Gastrocnemius medialis (tissue), 4 donors: ENCODE measurements at regions not wholly inside any gene's neighbourhood (a gene's known extent, or its start where the extent isn't known, plus 50 kb on each side); places are given as distances from the start of the nearest gene placed in this dataset.

Experiments used
- ATAC-seq, 2 donors: fragments of 150-250 bp; one replicate each; pipeline ENCODE4 v1.9.1; 2016
- DNase-seq, 2 donors: peaks; one replicate each; pipeline ENCODE4 v3.0.0-alpha.2; 2019
- H3K27ac ChIP-seq, 4 donors: fragments of 200-600 bp; sonication (generic); 1 replicate in 1 of 4; 2 replicates in 3 of 4; pipeline ENCODE4 v1.5.1; 2016 to 2018; ENCODE audit warnings: mild to moderate bottlenecking in 2 of 4, moderate library complexity in 1 of 4
- H3K27me3 ChIP-seq, 3 donors: fragments of 200-600 bp; sonication (generic) in 2 of 3; 1 replicate in 1 of 3; 2 replicates in 2 of 3; pipeline versions ENCODE4 v1.5.1 to v1.6.0; 2016 to 2019; ENCODE audit warnings: mild to moderate bottlenecking in 1 of 3, moderate library complexity in 1 of 3
- H3K36me3 ChIP-seq, 2 donors: fragments of 200-600 bp; sonication (generic) in 1 of 2; one replicate each; pipeline ENCODE4 v1.5.1; 2017 to 2018
- H3K4me1 ChIP-seq, 2 donors: fragments of 200-600 bp; sonication (generic) in 1 of 2; one replicate each; pipeline ENCODE4 v1.5.1; 2016 to 2017; ENCODE audit warnings: mild to moderate bottlenecking in 2 of 2
- H3K4me3 ChIP-seq, 4 donors: fragments of 200-600 bp; sonication (generic) in 3 of 4; 1 replicate in 1 of 4; 2 replicates in 3 of 4; pipeline ENCODE4 v1.5.1; 2016 to 2019; ENCODE audit warnings: mild to moderate bottlenecking in 2 of 4
- H3K9me3 ChIP-seq, 3 donors: fragments of 200-600 bp; sonication (generic) in 2 of 3; 1 replicate in 1 of 3; 2 replicates in 2 of 3; pipeline ENCODE4 v1.5.1; 2016 to 2019
- POLR2A ChIP-seq, 2 donors: fragments of 450-650 bp; IDR thresholded peaks; one replicate each; pipeline ENCODE4 v1.6.1; 2017; ENCODE audit warnings: antibody characterized with exemption in 2 of 2, mild to moderate bottlenecking in 2 of 2, moderate library complexity in 2 of 2
- in situ Hi-C, 4 donors: fragments of 200-750 bp; cut with MboI; loops; one replicate each; pipeline versions ENCODE4 v1.15.0 to v1.8.0; 2017; ENCODE audit warnings: low sequenced_read_pairs in 4 of 4
- intact Hi-C: fragments of 100-400 bp; cut with DNase I; formaldehyde crosslinking; loops from one replicate; pipeline ENCODE4 v1.15.1; 2023; ENCODE audit warnings: low total_unique reads
- TF ChIP-seq, protein P1 (sequence below), 5 experiments: fragments of 450-650 bp in 3 of 5; fragments of 200-600 bp in 2 of 5; sonication (generic) in 2 of 5; IDR thresholded peaks in 4 of 5; conservative IDR thresholded peaks in 1 of 5; 1 replicate in 4 of 5; 2 replicates in 1 of 5; pipeline ENCODE4 v1.5.1; 2016 to 2019; ENCODE audit warnings: antibody characterized with exemption in 5 of 5, mild to moderate bottlenecking in 3 of 5, moderate library complexity in 3 of 5

DNA sequence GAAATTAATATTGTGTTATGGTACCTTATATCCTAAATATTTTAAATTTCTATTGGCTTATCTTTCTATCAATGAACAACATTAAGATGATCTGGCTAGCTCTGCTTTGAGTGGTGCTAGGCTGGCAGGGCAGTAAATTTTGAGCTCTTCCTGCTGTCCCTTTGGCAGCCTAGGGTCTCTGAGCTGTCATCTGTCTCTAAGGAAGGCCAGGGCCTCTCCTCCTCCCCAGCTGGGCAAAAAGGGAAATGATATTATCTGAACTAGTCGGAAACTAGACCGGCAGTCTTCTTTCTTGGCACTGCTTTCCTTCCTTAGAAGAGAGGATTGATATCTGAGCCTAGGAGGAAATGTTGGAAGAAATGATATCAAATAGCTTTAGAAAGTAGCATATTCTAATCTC lies 176.7 kb upstream of the BTBD3 start:
- ATAC-seq (no peak), DNase-seq (no peak)
- Histone ChIP-seq H3K36me3 (no peaks in the 10 kb centered on the region), H3K27ac (no peak overlapping the region), H3K27me3 (no peaks in the 10 kb centered on the region), H3K4me3 (no peak overlapping the region), H3K9me3 (no peaks in the 10 kb centered on the region), H3K4me1 (no peaks in the 10 kb centered on the region)
- in situ Hi-C loops, result no loop called here
- intact Hi-C loops, result no loop called here
- TF ChIP-seq, protein P1, sequence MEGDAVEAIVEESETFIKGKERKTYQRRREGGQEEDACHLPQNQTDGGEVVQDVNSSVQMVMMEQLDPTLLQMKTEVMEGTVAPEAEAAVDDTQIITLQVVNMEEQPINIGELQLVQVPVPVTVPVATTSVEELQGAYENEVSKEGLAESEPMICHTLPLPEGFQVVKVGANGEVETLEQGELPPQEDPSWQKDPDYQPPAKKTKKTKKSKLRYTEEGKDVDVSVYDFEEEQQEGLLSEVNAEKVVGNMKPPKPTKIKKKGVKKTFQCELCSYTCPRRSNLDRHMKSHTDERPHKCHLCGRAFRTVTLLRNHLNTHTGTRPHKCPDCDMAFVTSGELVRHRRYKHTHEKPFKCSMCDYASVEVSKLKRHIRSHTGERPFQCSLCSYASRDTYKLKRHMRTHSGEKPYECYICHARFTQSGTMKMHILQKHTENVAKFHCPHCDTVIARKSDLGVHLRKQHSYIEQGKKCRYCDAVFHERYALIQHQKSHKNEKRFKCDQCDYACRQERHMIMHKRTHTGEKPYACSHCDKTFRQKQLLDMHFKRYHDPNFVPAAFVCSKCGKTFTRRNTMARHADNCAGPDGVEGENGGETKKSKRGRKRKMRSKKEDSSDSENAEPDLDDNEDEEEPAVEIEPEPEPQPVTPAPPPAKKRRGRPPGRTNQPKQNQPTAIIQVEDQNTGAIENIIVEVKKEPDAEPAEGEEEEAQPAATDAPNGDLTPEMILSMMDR (IDR thresholded peaks at IDR 0.05 in 4 of 5, conservative IDR thresholded peaks at IDR 0.05 in 1 of 5), result no peak
- no peak for TF ChIP-seq POLR2A (IDR thresholded peaks at IDR 0.05)

- TF ChIP-seq, protein P1 (IDR thresholded peaks at IDR 0.05 in 4 of 5, conservative IDR thresholded peaks at IDR 0.05 in 1 of 5), result no peak
- no peak for TF ChIP-seq POLR2A (IDR thresholded peaks at IDR 0.05)
- ATAC-seq (no peak), DNase-seq (no peak)
- in situ Hi-C loops, result no loop called here
- Histone ChIP-seq H3K4me1 (no peaks in the 10 kb centered on the region), H3K36me3 (no peaks in the 10 kb centered on the region), H3K27me3 (no peaks in the 10 kb centered on the region), H3K9me3 (no peaks in the 10 kb centered on the region), H3K4me3 (no peak overlapping the region), H3K27ac (no peak overlapping the region)
- intact Hi-C loops, result no loop called here
Observed at GRCh38 chr20:11745145-11745544, 172.5 kb upstream of the BTBD3 start.

DNA sequence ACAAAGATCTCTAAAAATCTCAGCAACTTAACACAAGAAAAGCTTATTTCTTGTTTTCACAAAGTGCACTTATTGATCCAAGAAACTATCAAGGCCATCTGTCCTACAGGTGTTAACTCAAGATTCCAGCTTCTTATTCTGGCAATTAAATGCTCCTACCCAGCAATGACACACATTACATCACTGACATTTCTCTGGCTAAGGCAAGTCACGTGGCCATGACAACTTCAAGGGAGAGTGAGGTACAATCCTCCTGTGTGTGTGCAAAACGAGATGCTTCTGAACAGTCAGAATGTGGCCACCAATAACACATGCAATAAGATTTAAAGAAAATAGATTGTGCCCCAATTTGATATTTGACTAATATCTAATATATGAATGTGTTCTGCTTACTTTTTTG lies 169.3 kb upstream of the BTBD3 start:
- Histone ChIP-seq H3K27ac (no peak overlapping the region), H3K4me1 (no peaks in the 10 kb centered on the region), H3K4me3 (no peak overlapping the region), H3K9me3 (no peaks in the 10 kb centered on the region), H3K27me3 (no peaks in the 10 kb centered on the region), H3K36me3 (no peaks in the 10 kb centered on the region)
- in situ Hi-C loops (no loop called here), intact Hi-C loops (no loop called here)
- DNase-seq, result no peak
- TF ChIP-seq POLR2A (IDR thresholded peaks at IDR 0.05), result no peak
- TF ChIP-seq, protein P1 (IDR thresholded peaks at IDR 0.05 in 4 of 5, conservative IDR thresholded peaks at IDR 0.05 in 1 of 5), result no peak
- no peak for ATAC-seq

GRCh38 chr20:11752336-11752735 lies 165.4 kb upstream of the BTBD3 start:
- DNase-seq (no peak), ATAC-seq (no peak)
- no peak for TF ChIP-seq POLR2A (IDR thresholded peaks at IDR 0.05)
- no peak overlapping the region for H3K27ac ChIP-seq
- no peaks in the 10 kb centered on the region for H3K4me1 ChIP-seq
- no peaks in the 10 kb centered on the region for H3K9me3 ChIP-seq
- H3K27me3 ChIP-seq, result no peaks in the 10 kb centered on the region
- intact Hi-C loops (no loop called here), in situ Hi-C loops (no loop called here)
- no peaks in the 10 kb centered on the region for H3K36me3 ChIP-seq
- H3K4me3 ChIP-seq, result no peak overlapping the region

- Histone ChIP-seq H3K27ac (no peak overlapping the region), H3K9me3 (no peaks in the 10 kb centered on the region), H3K4me1 (no peaks in the 10 kb centered on the region), H3K4me3 (no peak overlapping the region), H3K27me3 (no peaks in the 10 kb centered on the region), H3K36me3 (no peaks in the 10 kb centered on the region)
- no peak for ATAC-seq
- TF ChIP-seq, protein P1 (IDR thresholded peaks at IDR 0.05 in 4 of 5, conservative IDR thresholded peaks at IDR 0.05 in 1 of 5), result no peak
- TF ChIP-seq POLR2A (IDR thresholded peaks at IDR 0.05), result no peak
- no peak for DNase-seq
- in situ Hi-C loops, result no loop called here
- intact Hi-C loops, result no loop called here
Observed at GRCh38 chr20:11753155-11753554, 164.5 kb upstream of the BTBD3 start.
